ENCODE measurements at regions not wholly inside any gene's neighbourhood (a gene's known extent, or its start where the extent isn't known, plus 50 kb on each side); places are given as distances from the start of the nearest gene placed in this dataset.

DNA sequence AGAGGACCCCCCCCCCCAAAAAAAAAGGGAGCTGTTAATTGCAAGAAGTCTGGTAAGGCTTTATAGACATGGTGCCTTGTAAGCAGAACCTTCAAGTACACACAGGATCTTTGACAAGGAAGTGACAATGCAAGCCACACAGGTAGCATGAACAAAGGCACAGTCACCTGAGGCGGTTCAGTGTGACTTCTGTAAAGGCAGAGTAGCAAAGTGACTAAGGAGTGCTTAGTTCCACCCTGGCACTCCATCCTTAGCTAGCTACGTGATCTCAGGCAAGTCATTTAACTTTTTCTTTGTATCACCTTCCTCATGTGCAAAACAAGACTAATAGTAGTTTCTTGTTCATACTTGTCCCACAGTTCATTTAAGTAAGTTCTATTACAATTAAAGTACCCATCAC, 282.0 kb downstream of the PRELID2 start:
- Histone ChIP-seq H3K4me1 (no peaks in the 10 kb centered on the region), H3K4me3 (no peak overlapping the region), H3K27ac (no peak overlapping the region), H3K36me3 (no peaks in the 10 kb centered on the region), H3K27me3 (no peaks in the 10 kb centered on the region), H3K9me3 (no peaks in the 10 kb centered on the region)
- intact Hi-C loops (cut with DNase I), result no loop called here
- no peak for DNase-seq (ENCODE audit: low spot score in 2 of 2)
- TF ChIP-seq, protein P1, sequence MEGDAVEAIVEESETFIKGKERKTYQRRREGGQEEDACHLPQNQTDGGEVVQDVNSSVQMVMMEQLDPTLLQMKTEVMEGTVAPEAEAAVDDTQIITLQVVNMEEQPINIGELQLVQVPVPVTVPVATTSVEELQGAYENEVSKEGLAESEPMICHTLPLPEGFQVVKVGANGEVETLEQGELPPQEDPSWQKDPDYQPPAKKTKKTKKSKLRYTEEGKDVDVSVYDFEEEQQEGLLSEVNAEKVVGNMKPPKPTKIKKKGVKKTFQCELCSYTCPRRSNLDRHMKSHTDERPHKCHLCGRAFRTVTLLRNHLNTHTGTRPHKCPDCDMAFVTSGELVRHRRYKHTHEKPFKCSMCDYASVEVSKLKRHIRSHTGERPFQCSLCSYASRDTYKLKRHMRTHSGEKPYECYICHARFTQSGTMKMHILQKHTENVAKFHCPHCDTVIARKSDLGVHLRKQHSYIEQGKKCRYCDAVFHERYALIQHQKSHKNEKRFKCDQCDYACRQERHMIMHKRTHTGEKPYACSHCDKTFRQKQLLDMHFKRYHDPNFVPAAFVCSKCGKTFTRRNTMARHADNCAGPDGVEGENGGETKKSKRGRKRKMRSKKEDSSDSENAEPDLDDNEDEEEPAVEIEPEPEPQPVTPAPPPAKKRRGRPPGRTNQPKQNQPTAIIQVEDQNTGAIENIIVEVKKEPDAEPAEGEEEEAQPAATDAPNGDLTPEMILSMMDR (IDR thresholded peaks at IDR 0.05), result no peak

DNA sequence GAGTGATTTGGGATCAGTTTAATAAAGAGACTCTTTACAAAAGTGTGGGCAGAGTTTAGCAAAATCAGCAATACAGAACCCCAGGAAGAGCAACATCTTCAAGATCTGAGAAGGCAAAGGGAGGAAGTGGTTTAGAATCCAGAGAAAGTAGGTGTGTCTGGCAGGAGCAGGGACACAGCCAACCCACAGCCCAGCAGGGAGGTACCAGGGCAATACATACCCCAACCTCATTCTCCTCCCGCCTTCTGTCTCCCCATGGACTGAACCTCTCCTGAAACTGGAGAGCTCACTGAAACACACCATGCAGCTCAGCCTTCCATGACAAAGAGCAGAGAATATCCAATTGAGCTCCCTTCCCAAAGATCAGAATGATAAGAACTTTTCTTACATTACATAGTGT, 283.4 kb downstream of the PRELID2 start:
- intact Hi-C loops (cut with DNase I), result no loop called here
- no peaks in the 10 kb centered on the region for H3K27me3 ChIP-seq
- no peaks in the 10 kb centered on the region for H3K36me3 ChIP-seq
- DNase-seq (ENCODE audit: low spot score in 2 of 2), result no peak
- H3K4me1 ChIP-seq, result no peaks in the 10 kb centered on the region
- TF ChIP-seq, protein P1 (IDR thresholded peaks at IDR 0.05), result no peak
- no peaks in the 10 kb centered on the region for H3K9me3 ChIP-seq
- no peak overlapping the region for H3K27ac ChIP-seq
- H3K4me3 ChIP-seq, result no peak overlapping the region

DNA sequence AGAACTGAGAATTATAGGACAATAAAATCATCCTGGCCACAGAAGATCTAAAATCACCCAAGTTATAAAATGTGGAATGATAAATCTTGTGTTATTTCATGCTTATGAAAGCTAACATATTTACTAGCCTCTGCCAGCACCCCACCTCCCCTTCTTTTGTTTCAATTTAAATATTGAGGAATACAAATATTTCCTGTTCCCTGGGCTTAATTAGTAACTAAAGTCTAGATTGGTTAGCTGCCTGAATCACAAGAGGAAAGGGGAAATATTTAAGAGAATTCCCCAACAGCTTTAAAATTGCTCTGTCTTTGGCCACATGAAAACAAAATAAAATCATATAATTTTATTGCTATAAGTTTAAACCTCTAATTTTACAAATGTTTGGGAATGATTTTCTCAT, 287.0 kb downstream of the PRELID2 start:
- Histone ChIP-seq H3K27ac (no peak overlapping the region), H3K4me3 (no peak overlapping the region), H3K27me3 (no peaks in the 10 kb centered on the region), H3K9me3 (no peaks in the 10 kb centered on the region), H3K36me3 (no peaks in the 10 kb centered on the region), H3K4me1 (no peaks in the 10 kb centered on the region)
- TF ChIP-seq, protein P1 (IDR thresholded peaks at IDR 0.05), result no peak
- no peak for DNase-seq (ENCODE audit: low spot score in 2 of 2)
- intact Hi-C loops (cut with DNase I), result no loop called here

DNA sequence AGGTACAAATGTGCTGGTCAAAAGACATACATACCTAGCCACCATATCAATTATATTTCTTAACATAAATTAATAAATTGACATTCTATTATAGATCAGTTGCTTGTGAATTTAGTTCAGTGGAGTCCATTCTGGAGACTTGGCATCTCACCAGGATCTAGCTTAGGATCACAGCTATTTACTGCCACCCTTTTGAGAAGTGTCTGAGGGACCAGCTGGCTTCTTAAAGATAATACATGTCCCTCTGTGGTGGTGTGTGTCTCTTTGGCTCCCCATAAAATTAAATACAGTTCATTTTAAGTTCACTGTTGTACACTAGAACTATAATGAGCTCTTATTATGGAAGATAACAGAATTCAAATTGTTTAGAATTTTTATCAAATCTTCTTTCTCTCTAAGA, 290.7 kb downstream of the PRELID2 start:
- H3K4me3 ChIP-seq, result no peak overlapping the region
- TF ChIP-seq, protein P1 (IDR thresholded peaks at IDR 0.05), result no peak
- no peaks in the 10 kb centered on the region for H3K9me3 ChIP-seq
- H3K4me1 ChIP-seq, result no peaks in the 10 kb centered on the region
- DNase-seq (ENCODE audit: low spot score in 2 of 2), result no peak
- intact Hi-C loops (cut with DNase I), result no loop called here
- H3K27ac ChIP-seq, result no peak overlapping the region
- H3K36me3 ChIP-seq, result no peaks in the 10 kb centered on the region
- no peaks in the 10 kb centered on the region for H3K27me3 ChIP-seq

DNA sequence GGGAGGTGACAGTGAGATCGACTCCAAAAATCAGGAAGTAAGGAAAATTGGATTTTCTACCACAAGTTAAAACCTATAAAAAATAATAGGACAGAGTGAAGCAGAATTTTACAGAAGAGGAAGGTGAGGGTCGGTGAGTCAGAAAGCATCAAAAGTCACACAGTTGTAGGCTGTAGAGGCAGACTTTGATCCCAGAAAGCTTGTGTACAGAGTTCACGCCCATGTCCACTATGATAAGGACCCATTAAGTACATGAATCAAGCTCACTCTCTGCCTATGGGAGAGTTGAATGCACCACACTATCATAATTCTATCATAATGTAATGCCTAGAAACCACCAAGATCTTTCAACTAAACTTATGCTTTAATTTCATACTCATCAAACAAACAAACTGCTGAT, 291.2 kb downstream of the PRELID2 start:
- H3K27ac ChIP-seq, result no peak overlapping the region
- DNase-seq (ENCODE audit: low spot score in 2 of 2), result no peak
- H3K36me3 ChIP-seq, result no peaks in the 10 kb centered on the region
- H3K4me3 ChIP-seq, result no peak overlapping the region
- intact Hi-C loops (cut with DNase I), result no loop called here
- H3K27me3 ChIP-seq, result no peaks in the 10 kb centered on the region
- no peaks in the 10 kb centered on the region for H3K9me3 ChIP-seq
- no peaks in the 10 kb centered on the region for H3K4me1 ChIP-seq
- TF ChIP-seq, protein P1 (IDR thresholded peaks at IDR 0.05), result no peak

DNA sequence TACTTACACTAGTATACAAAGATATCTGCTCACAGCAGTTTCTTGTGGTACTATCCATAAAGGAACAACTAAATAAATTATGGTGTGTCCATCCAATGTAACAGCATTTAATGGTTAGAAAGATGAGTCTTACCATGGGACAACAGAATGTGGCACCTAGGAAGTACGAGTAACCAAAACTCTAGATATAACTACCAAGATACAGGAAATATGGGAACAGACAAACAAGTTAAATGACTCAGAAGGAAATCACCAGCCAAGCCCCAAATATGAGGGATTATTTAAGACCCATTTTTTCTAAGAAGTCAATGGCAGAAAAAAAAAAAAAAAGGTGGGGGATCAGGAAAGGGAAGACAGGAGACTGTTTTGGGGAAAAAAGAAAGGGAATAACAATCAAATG, 294.8 kb downstream of the PRELID2 start:
- no peaks in the 10 kb centered on the region for H3K4me1 ChIP-seq
- no peak for DNase-seq (ENCODE audit: low spot score in 2 of 2)
- TF ChIP-seq, protein P1 (IDR thresholded peaks at IDR 0.05), result no peak
- H3K4me3 ChIP-seq, result no peak overlapping the region
- H3K27me3 ChIP-seq, result no peaks in the 10 kb centered on the region
- H3K9me3 ChIP-seq, result peaks cover 0 to 12% of the 10 kb centered on the region in 2 donors
- H3K27ac ChIP-seq, result no peak overlapping the region
- intact Hi-C loops (cut with DNase I), result no loop called here
- no peaks in the 10 kb centered on the region for H3K36me3 ChIP-seq

Measured in ascending aorta (tissue), 2 donors.